ENCODE measurements at regions not wholly inside any gene's neighbourhood (a gene's known extent, or its start where the extent isn't known, plus 50 kb on each side); places are given as distances from the start of the nearest gene placed in this dataset.

DNA sequence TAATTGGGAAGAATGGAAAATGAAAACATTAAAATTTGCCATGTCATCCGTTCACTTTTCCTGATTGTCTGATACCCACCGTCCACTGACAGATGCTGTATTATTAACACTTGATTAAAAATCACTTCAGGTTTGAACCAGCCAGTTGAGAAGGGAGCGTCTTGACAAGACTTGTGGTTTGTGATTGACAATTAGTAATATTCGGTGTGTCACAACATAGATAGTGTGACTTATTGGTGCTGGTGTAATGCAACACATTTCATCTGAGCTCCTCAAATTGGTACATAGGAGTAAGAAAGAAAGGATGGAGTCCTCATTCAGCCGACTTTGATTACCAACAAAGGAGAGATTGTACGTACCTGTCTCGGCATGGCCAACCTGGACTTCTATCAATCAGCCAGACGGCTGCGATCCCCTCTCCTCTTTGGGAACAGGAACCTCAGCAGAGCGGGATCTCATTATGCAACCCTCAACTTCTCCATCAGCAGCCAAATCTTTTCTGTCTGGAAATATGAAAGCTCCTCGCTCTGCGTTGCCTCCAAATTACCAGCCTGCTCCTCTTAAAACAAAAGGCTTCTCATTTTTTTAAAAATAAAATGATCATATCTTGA is 211.7 kb upstream of the MVB12B start:
- intact Hi-C loops (cut with DNase I; ENCODE audit: low total_unique reads) = no loop called here
- H3K4me1 ChIP-seq = no peaks in the 10 kb centered on the region
- TF ChIP-seq POLR2A (IDR thresholded peaks at IDR 0.05) = no peak
- TF ChIP-seq, protein P1, sequence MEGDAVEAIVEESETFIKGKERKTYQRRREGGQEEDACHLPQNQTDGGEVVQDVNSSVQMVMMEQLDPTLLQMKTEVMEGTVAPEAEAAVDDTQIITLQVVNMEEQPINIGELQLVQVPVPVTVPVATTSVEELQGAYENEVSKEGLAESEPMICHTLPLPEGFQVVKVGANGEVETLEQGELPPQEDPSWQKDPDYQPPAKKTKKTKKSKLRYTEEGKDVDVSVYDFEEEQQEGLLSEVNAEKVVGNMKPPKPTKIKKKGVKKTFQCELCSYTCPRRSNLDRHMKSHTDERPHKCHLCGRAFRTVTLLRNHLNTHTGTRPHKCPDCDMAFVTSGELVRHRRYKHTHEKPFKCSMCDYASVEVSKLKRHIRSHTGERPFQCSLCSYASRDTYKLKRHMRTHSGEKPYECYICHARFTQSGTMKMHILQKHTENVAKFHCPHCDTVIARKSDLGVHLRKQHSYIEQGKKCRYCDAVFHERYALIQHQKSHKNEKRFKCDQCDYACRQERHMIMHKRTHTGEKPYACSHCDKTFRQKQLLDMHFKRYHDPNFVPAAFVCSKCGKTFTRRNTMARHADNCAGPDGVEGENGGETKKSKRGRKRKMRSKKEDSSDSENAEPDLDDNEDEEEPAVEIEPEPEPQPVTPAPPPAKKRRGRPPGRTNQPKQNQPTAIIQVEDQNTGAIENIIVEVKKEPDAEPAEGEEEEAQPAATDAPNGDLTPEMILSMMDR (IDR thresholded peaks at IDR 0.05 in 4 of 5, conservative IDR thresholded peaks at IDR 0.05 in 1 of 5) = no peak
- no peak overlapping the region for H3K27ac ChIP-seq
- no peak overlapping the region for H3K4me3 ChIP-seq
- no peaks in the 10 kb centered on the region for H3K36me3 ChIP-seq
- H3K9me3 ChIP-seq = no peaks in the 10 kb centered on the region
- in situ Hi-C loops (cut with MboI; ENCODE audit: low sequenced_read_pairs in 4 of 4) = no loop called here
- H3K27me3 ChIP-seq = peaks cover 0 to 4% (median 0%) of the 10 kb centered on the region in 3 donors
- no peak for ATAC-seq
- DNase-seq = no peak

DNA sequence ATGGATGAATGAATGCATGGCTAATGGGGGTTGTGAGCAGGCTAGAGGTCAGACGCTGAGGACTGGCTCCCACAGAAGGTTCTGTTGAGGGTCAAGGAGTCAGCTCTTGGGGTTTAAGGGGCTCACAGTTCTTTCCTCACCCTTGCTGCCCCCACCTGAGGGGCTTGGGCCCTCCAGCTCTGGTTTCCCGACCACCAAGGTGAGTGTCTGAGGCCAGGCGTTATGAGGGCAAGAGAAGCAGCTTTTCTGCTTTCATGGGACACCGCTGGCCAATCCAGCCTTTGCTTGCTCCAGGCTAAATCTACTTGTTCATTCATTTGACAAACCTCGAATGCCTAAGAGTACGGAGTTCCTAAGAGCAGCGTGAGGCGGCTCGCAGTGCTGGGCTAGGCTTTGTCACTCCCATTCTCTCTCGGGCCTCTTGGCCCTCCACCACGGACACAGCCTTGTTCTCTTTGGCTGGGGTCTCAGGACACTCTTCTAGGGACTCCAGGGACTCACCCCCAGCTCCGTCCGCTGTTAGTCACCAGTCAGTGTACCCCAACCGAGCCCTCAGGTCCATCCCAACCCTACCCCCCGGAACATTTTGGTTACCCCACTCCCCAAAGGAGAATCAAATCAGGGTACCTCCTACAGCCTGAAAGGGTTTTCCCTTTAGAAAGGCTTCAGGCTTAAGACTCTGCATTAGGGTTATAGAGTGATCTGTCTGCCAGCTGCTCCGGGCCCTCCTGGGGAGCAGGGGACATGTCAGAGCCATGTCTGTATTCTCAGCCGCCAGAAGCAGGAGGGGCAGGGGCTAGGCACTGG is 210.1 kb upstream of the MVB12B start:
- H3K4me1 ChIP-seq = no peaks in the 10 kb centered on the region
- in situ Hi-C loops (cut with MboI; ENCODE audit: low sequenced_read_pairs in 4 of 4) (no loop called here), intact Hi-C loops (cut with DNase I; ENCODE audit: low total_unique reads) (no loop called here)
- H3K27me3 ChIP-seq = peaks cover 0 to 4% (median 0%) of the 10 kb centered on the region in 3 donors
- ATAC-seq = no peak
- no peak overlapping the region for H3K27ac ChIP-seq
- no peak overlapping the region for H3K4me3 ChIP-seq
- H3K9me3 ChIP-seq = no peaks in the 10 kb centered on the region
- H3K36me3 ChIP-seq = no peaks in the 10 kb centered on the region
- DNase-seq = no peak
- TF ChIP-seq, protein P1 (IDR thresholded peaks at IDR 0.05 in 4 of 5, conservative IDR thresholded peaks at IDR 0.05 in 1 of 5) = no peak
- TF ChIP-seq POLR2A (IDR thresholded peaks at IDR 0.05) = no peak

- in situ Hi-C loops (cut with MboI; ENCODE audit: low sequenced_read_pairs in 4 of 4) = no loop called here
- ATAC-seq = no peak
- Histone ChIP-seq H3K27ac (no peak overlapping the region), H3K4me3 (no peak overlapping the region), H3K27me3 (peaks cover 0 to 4% (median 0%) of the 10 kb centered on the region in 3 donors), H3K9me3 (no peaks in the 10 kb centered on the region), H3K36me3 (no peaks in the 10 kb centered on the region), H3K4me1 (no peaks in the 10 kb centered on the region)
- intact Hi-C loops (cut with DNase I; ENCODE audit: low total_unique reads) = no loop called here
- no peak for DNase-seq
- TF ChIP-seq POLR2A (IDR thresholded peaks at IDR 0.05) = no peak
- TF ChIP-seq, protein P1 (IDR thresholded peaks at IDR 0.05 in 4 of 5, conservative IDR thresholded peaks at IDR 0.05 in 1 of 5) = no peak
Measured at GRCh38 chr9:126117158-126117425, 209.5 kb upstream of the MVB12B start.

- Histone ChIP-seq H3K36me3 (no peaks in the 10 kb centered on the region), H3K27me3 (peaks cover 0 to 4% (median 0%) of the 10 kb centered on the region in 3 donors), H3K4me3 (no peak overlapping the region), H3K9me3 (no peaks in the 10 kb centered on the region), H3K4me1 (no peaks in the 10 kb centered on the region), H3K27ac (no peak overlapping the region)
- DNase-seq (no peak), ATAC-seq (no peak)
- TF ChIP-seq, protein P1 (IDR thresholded peaks at IDR 0.05 in 4 of 5, conservative IDR thresholded peaks at IDR 0.05 in 1 of 5) = no peak
- no peak for TF ChIP-seq POLR2A (IDR thresholded peaks at IDR 0.05)
- intact Hi-C loops (cut with DNase I; ENCODE audit: low total_unique reads) (no loop called here), in situ Hi-C loops (cut with MboI; ENCODE audit: low sequenced_read_pairs in 4 of 4) (no loop called here)
Measured at GRCh38 chr9:126117631-126118030, 209.0 kb upstream of the MVB12B start.

Measured in gastrocnemius medialis (tissue), 4 donors.